Vagina (tissue), 2 donors: ENCODE measurements at regions not wholly inside any gene's neighbourhood (a gene's known extent, or its start where the extent isn't known, plus 50 kb on each side); places are given as distances from the start of the nearest gene placed in this dataset.

Experiments used
- CTCF ChIP-seq, 3 experiments: fragments of 450-650 bp in 2 of 3; fragments of 200-600 bp in 1 of 3; sonication (generic) in 1 of 3; IDR thresholded peaks; one replicate each; pipeline ENCODE4 v1.5.1; 2017 to 2019; ENCODE audit warnings: antibody characterized with exemption in 3 of 3, mild to moderate bottlenecking in 2 of 3, moderate library complexity in 2 of 3
- POLR2AphosphoS5 ChIP-seq, 2 donors: sonication (generic); formaldehyde crosslinking; IDR thresholded peaks; one replicate each; pipeline ENCODE4 v1.9.0; 2017; ENCODE audit warnings: antibody characterized with exemption in 2 of 2, mild to moderate bottlenecking in 2 of 2, low read depth in 1 of 2; ENCODE audit not compliant: insufficient read depth in 1 of 2

GRCh38 chr12:27869567-27869966 is 89.5 kb upstream of the MANSC4 start:
- TF ChIP-seq CTCF (IDR thresholded peaks at IDR 0.05), result no peak
- TF ChIP-seq POLR2AphosphoS5 (IDR thresholded peaks at IDR 0.05; ENCODE audit: insufficient read depth in 1 of 2, low read depth in 1 of 2), result no peak
